ENCODE measurements at regions not wholly inside any gene's neighbourhood (a gene's known extent, or its start where the extent isn't known, plus 50 kb on each side); places are given as distances from the start of the nearest gene placed in this dataset.

DNA sequence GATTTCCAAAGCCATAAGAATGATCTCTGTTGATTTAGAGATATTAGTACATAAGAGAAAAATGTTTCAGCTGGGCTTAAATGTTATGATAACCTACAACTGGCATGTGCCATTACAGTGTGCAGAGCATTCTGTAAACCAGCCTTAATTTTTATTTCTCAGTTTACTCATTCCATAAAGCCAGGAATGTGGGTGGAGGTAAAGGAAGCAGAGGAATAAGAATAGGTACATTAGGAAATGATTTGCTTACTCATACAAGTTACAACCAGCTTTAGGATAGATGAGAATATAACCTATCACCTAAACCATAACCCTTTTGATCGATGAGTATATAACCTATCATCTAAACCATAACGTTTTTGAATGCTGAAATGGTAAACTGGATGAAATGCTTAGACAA is 1394.7 kb upstream of the ACVR2A start:
- no peak for DNase-seq (ENCODE audit: low read depth in 1 of 2, low spot score in 1 of 2)
- Histone ChIP-seq H3K4me3 (replicated peaks; ENCODE audit: insufficient read depth, low read length) (no peak overlapping the region), H3K27ac (replicated peaks) (no peak overlapping the region), H3K27me3 (ENCODE audit: insufficient read depth, poor library complexity, severe bottlenecking) (no peaks in the 10 kb centered on the region)
- no peak for TF ChIP-seq CTCF (IDR thresholded peaks at IDR 0.05; ENCODE audit: insufficient read depth, low read length)
- TF ChIP-seq GABPA (IDR thresholded peaks at IDR 0.05; ENCODE audit: low read depth): no peak
- no peak for TF ChIP-seq REST (IDR thresholded peaks at IDR 0.05; ENCODE audit: insufficient replicate concordance, low read depth)
- TF ChIP-seq SPI1 (IDR thresholded peaks at IDR 0.05; ENCODE audit: borderline replicate concordance, low read depth): no peak
- no peak for TF ChIP-seq POLR2AphosphoS5 (IDR thresholded peaks at IDR 0.05; ENCODE audit: low read depth)

GRCh38 chr2:146444987-146445386 is 1399.8 kb upstream of the ACVR2A start:
- DNase-seq (ENCODE audit: low read depth in 1 of 2, low spot score in 1 of 2): no peak
- no peak overlapping the region for H3K27ac ChIP-seq (replicated peaks)
- H3K4me3 ChIP-seq (replicated peaks; ENCODE audit: insufficient read depth, low read length): no peak overlapping the region
- no peak for TF ChIP-seq POLR2AphosphoS5 (IDR thresholded peaks at IDR 0.05; ENCODE audit: low read depth)
- TF ChIP-seq SPI1 (IDR thresholded peaks at IDR 0.05; ENCODE audit: borderline replicate concordance, low read depth): no peak
- no peak for TF ChIP-seq GABPA (IDR thresholded peaks at IDR 0.05; ENCODE audit: low read depth)
- TF ChIP-seq CTCF (IDR thresholded peaks at IDR 0.05; ENCODE audit: insufficient read depth, low read length): no peak
- TF ChIP-seq REST (IDR thresholded peaks at IDR 0.05; ENCODE audit: insufficient replicate concordance, low read depth): no peak
- H3K27me3 ChIP-seq (ENCODE audit: insufficient read depth, poor library complexity, severe bottlenecking): no peaks in the 10 kb centered on the region

DNA sequence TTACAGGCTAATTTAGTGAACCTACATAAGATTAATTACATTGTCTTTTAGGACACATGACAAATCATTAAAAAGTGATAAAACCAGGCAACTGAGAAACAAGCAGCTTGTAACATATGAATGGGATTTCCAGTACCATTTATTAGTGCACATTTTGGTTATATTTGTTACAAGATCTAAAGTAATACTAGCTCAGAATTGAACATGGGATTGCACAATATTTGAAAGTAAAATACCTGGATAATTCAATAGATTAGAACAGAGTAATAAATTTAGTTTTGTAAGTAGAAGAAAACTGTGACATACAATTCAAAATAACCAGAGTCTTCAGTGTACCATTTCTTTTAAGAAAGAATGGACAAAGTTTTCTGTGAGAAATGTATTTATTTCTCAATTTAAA is 1400.7 kb upstream of the ACVR2A start:
- TF ChIP-seq CTCF (IDR thresholded peaks at IDR 0.05; ENCODE audit: insufficient read depth, low read length) (no peak), SPI1 (IDR thresholded peaks at IDR 0.05; ENCODE audit: borderline replicate concordance, low read depth) (no peak), GABPA (IDR thresholded peaks at IDR 0.05; ENCODE audit: low read depth) (no peak), REST (IDR thresholded peaks at IDR 0.05; ENCODE audit: insufficient replicate concordance, low read depth) (no peak), POLR2AphosphoS5 (IDR thresholded peaks at IDR 0.05; ENCODE audit: low read depth) (no peak)
- no peak for DNase-seq (ENCODE audit: low read depth in 1 of 2, low spot score in 1 of 2)
- H3K27ac ChIP-seq (replicated peaks): no peak overlapping the region

More for the DNA sequence above, 1400.7 kb upstream of the ACVR2A start:
- Histone ChIP-seq H3K4me3 (replicated peaks; ENCODE audit: insufficient read depth, low read length) (no peak overlapping the region), H3K27me3 (ENCODE audit: insufficient read depth, poor library complexity, severe bottlenecking) (no peaks in the 10 kb centered on the region)

All from HL-60 (cell line).